ENCODE measurements at regions not wholly inside any gene's neighbourhood (a gene's known extent, or its start where the extent isn't known, plus 50 kb on each side); places are given as distances from the start of the nearest gene placed in this dataset.
"Not testable (repeated sequence)": the region's sequence is repeated elsewhere in the genome, so short reads cannot be mapped to it uniquely, and the experiment has no call there.

GRCh38 chr6:20340068-20340848 is 61.4 kb upstream of the E2F3 start:
- no peak for DNase-seq (ENCODE audit: low read depth in 3 of 3)

GRCh38 chr6:20341096-20341495 is 60.6 kb upstream of the E2F3 start:
- no peak for DNase-seq (ENCODE audit: low read depth in 3 of 3)

GRCh38 chr6:20341564-20341963 is 60.1 kb upstream of the E2F3 start:
- DNase-seq (ENCODE audit: low read depth in 3 of 3) = no peak

- not testable (repeated sequence) for DNase-seq (ENCODE audit: low read depth in 3 of 3)
Observed at GRCh38 chr6:20346948-20347347, 54.7 kb upstream of the E2F3 start.

- no peak for DNase-seq (ENCODE audit: low read depth in 3 of 3)
Observed at GRCh38 chr6:20348041-20348440, 53.6 kb upstream of the E2F3 start.

- DNase-seq (ENCODE audit: low read depth in 3 of 3) = no peak
Observed at GRCh38 chr6:20349225-20349624, 52.5 kb upstream of the E2F3 start.

- DNase-seq (ENCODE audit: low read depth in 3 of 3) = no peak
Observed at GRCh38 chr6:20350215-20350614, 51.5 kb upstream of the E2F3 start.

GRCh38 chr6:20351534-20351933 is 50.1 kb upstream of the E2F3 start:
- no peak for DNase-seq (ENCODE audit: low read depth in 3 of 3)
